Uterus (tissue), 2 donors: ENCODE measurements at regions not wholly inside any gene's neighbourhood (a gene's known extent, or its start where the extent isn't known, plus 50 kb on each side); places are given as distances from the start of the nearest gene placed in this dataset.

Experiments used
- CTCF ChIP-seq, 4 experiments: fragments of 200-600 bp in 2 of 4; fragments of 450-650 bp in 2 of 4; sonication (generic) in 2 of 4; IDR thresholded peaks; one replicate each; pipeline ENCODE4 v1.5.1; 2016 to 2019; ENCODE audit warnings: antibody characterized with exemption in 4 of 4, mild to moderate bottlenecking in 2 of 4, moderate library complexity in 1 of 4
- POLR2A ChIP-seq, 2 donors: fragments of 450-650 bp; IDR thresholded peaks; one replicate each; pipeline ENCODE4 v1.6.1; 2016; ENCODE audit warnings: antibody characterized with exemption in 2 of 2, mild to moderate bottlenecking in 1 of 2, moderate library complexity in 1 of 2

- no peak for TF ChIP-seq CTCF (IDR thresholded peaks at IDR 0.05)
- no peak for TF ChIP-seq POLR2A (IDR thresholded peaks at IDR 0.05)
These were observed 461.1 kb upstream of the NUDT12 start for GRCh38 chr5:104023739-104024138.
